Thyroid gland (tissue), 4 donors: ENCODE measurements at regions not wholly inside any gene's neighbourhood (a gene's known extent, or its start where the extent isn't known, plus 50 kb on each side); places are given as distances from the start of the nearest gene placed in this dataset.

Experiments
- DNase-seq, 2 donors: peaks; one replicate each; pipeline ENCODE4 v3.0.0-alpha.2; 2019
- H3K27ac ChIP-seq, 3 donors: fragments of 200-600 bp; sonication (generic); 1 replicate in 2 of 3; 2 replicates in 1 of 3; pipeline ENCODE4 v1.5.1; 2016 to 2019; ENCODE audit warnings: mild to moderate bottlenecking in 1 of 3, moderate library complexity in 1 of 3
- H3K27me3 ChIP-seq: fragments of 200-600 bp; sonication (generic); one replicate; pipeline ENCODE4 v1.5.1; 2019
- H3K36me3 ChIP-seq, 2 donors: fragments of 200-600 bp; sonication (generic); one replicate each; pipeline ENCODE4 v1.5.1; 2016 to 2019
- H3K4me1 ChIP-seq, 2 donors: fragments of 200-600 bp; sonication (generic); one replicate each; pipeline ENCODE4 v1.5.1; 2017 to 2019
- H3K4me3 ChIP-seq, 3 donors: fragments of 200-600 bp; sonication (generic); replicated peaks in 1 of 3; 1 replicate in 2 of 3; 2 replicates in 1 of 3; pipeline ENCODE4 v1.5.1; 2016; ENCODE audit warnings: mild to moderate bottlenecking in 1 of 3
- H3K9me3 ChIP-seq: fragments of 200-600 bp; sonication (generic); one replicate; pipeline ENCODE4 v1.5.1; 2017
- CTCF ChIP-seq, 6 experiments: fragments of 200-600 bp in 3 of 6; fragments of 450-650 bp in 3 of 6; sonication (generic) in 3 of 6; IDR thresholded peaks; one replicate each; pipeline ENCODE4 v1.5.1; 2016 to 2019; ENCODE audit warnings: antibody characterized with exemption in 6 of 6, mild to moderate bottlenecking in 2 of 6, inconsistent platforms in 1 of 6, moderate library complexity in 1 of 6
- POLR2A ChIP-seq, 2 donors: fragments of 450-650 bp; IDR thresholded peaks; one replicate each; pipeline ENCODE4 v1.6.1; 2017; ENCODE audit warnings: antibody characterized with exemption in 2 of 2, mild to moderate bottlenecking in 2 of 2, moderate library complexity in 1 of 2
- WGBS, 2 donors: methylation state at CpG; one replicate each; pipeline ENCODE4 v1.1.5; 2017; 5-methylcytosine and 5-hydroxymethylcytosine counted together
- intact Hi-C: fragments of 100-400 bp; cut with DNase I; formaldehyde crosslinking; loops from one replicate; pipeline ENCODE4 v1.15.1; 2023

DNA sequence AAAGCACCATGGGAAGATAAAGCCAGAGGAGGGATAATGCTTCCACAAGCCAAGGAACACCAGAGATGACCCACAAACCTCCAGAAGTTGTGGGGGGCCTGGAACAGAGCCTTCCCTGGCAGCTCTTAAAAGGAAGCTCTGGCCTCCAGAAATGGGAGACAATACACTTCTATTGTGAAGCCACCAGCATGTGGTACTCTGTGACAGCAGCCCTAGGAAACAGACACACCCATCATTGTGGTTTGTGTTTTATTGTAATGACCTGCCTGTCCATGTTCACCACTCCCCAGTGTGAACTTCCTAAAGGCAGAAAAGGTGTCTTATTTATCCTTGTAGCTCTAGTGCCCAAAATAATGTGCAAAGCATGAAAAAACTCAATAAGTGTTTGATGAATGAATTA, 264.1 kb upstream of the GATB start:
- Histone ChIP-seq H3K4me1 (no peaks in the 10 kb centered on the region), H3K27ac (no peak overlapping the region), H3K27me3 (no peaks in the 10 kb centered on the region), H3K9me3 (no peaks in the 10 kb centered on the region), H3K36me3 (no peaks in the 10 kb centered on the region), H3K4me3 (no peak overlapping the region)
- intact Hi-C loops: no loop called here
- no peak for TF ChIP-seq CTCF (IDR thresholded peaks at IDR 0.05)
- TF ChIP-seq POLR2A (IDR thresholded peaks at IDR 0.05): no peak
- DNase-seq: no peak

GRCh38 chr4:152023674-152024073, 262.9 kb upstream of the GATB start:
- H3K9me3 ChIP-seq: no peaks in the 10 kb centered on the region
- H3K4me1 ChIP-seq: no peaks in the 10 kb centered on the region
- no peak overlapping the region for H3K4me3 ChIP-seq
- DNase-seq: no peak
- intact Hi-C loops: no loop called here
- H3K27me3 ChIP-seq: no peaks in the 10 kb centered on the region
- no peak for TF ChIP-seq CTCF (IDR thresholded peaks at IDR 0.05)
- no peak for TF ChIP-seq POLR2A (IDR thresholded peaks at IDR 0.05)
- 86 to 88% methylated on average over 9 of the region's 9 CpGs for WGBS, 2 donors
- H3K27ac ChIP-seq: no peak overlapping the region
- H3K36me3 ChIP-seq: no peaks in the 10 kb centered on the region

GRCh38 chr4:152022543-152022942, 261.7 kb upstream of the GATB start:
- no peaks in the 10 kb centered on the region for H3K27me3 ChIP-seq
- DNase-seq: no peak
- no peaks in the 10 kb centered on the region for H3K4me1 ChIP-seq
- H3K4me3 ChIP-seq: no peak overlapping the region
- no peak overlapping the region for H3K27ac ChIP-seq
- TF ChIP-seq CTCF (IDR thresholded peaks at IDR 0.05): no peak
- no peak for TF ChIP-seq POLR2A (IDR thresholded peaks at IDR 0.05)
- no peaks in the 10 kb centered on the region for H3K9me3 ChIP-seq
- intact Hi-C loops: no loop called here
- 82 to 87% methylated on average over 5 of the region's 5 CpGs for WGBS, 2 donors
- H3K36me3 ChIP-seq: no peaks in the 10 kb centered on the region

DNA sequence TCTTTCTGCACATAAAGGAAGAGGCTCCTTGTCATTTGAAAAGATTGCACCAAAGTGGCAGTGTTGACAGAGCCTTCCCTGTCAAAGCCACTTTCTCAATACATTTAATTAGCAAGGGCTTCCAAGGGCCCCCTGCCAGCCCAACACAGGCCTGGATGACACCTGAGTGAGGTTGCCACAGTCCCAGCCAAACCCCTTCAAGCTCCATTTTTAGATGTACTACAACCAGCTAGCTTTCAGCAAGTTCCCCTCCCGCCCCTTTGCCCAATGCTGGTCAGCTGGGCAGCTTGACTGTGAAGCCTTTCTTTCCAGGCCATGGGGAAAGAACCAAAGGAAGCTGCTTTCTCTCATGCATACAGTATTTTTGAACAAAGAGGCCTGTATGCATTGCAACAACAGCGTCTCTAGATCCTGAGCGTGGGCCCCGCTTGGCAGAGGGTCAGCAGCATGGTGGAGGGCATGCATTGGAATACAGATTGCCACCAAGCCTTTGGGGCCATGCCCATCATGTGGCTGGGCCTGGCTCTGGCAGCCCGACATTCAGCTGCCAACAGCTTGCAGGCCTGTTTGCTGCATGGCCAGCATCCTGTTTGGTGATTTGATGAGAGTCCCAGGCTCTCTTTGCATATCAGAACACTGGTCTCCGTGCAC, 261.1 kb upstream of the GATB start:
- Histone ChIP-seq H3K4me1 (no peaks in the 10 kb centered on the region), H3K9me3 (no peaks in the 10 kb centered on the region), H3K27ac (no peak overlapping the region), H3K36me3 (no peaks in the 10 kb centered on the region), H3K4me3 (no peak overlapping the region), H3K27me3 (no peaks in the 10 kb centered on the region)
- TF ChIP-seq CTCF (IDR thresholded peaks at IDR 0.05): no peak
- no peak for TF ChIP-seq POLR2A (IDR thresholded peaks at IDR 0.05)
- DNase-seq: no peak
- 82 to 93% methylated on average over 5 to 6 of the region's 6 CpGs for WGBS, 2 donors
- intact Hi-C loops: no loop called here

DNA sequence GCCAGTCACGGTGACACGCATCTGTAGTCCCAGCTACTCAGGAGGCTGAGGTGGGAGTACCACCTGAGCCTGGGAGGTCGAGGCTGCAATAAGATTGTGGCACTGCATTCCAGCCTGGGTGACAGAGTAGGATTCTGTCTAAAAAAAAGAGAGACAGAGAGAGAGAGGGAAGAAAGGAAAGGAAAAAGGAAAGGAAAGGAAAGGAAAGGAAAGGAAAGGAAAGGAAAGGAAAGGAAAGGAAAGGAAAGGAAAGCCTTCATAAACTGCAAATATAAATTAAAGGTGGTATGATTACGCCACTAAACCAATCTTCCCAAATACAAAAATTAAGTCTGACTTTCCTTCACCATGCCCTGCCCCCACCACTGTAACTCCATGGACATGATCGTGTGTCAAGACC, 259.3 kb upstream of the GATB start:
- 83 to 92% methylated on average over 5 of the region's 5 CpGs for WGBS, 2 donors
- TF ChIP-seq CTCF (IDR thresholded peaks at IDR 0.05): no peak
- no peak for TF ChIP-seq POLR2A (IDR thresholded peaks at IDR 0.05)
- Histone ChIP-seq H3K4me3 (no peak overlapping the region), H3K27me3 (no peaks in the 10 kb centered on the region), H3K27ac (no peak overlapping the region), H3K9me3 (no peaks in the 10 kb centered on the region), H3K4me1 (no peaks in the 10 kb centered on the region), H3K36me3 (no peaks in the 10 kb centered on the region)
- intact Hi-C loops: no loop called here
- DNase-seq: no peak
